OCI-LY1 (cell line): ENCODE measurements at regions not wholly inside any gene's neighbourhood (a gene's known extent, or its start where the extent isn't known, plus 50 kb on each side); places are given as distances from the start of the nearest gene placed in this dataset.

Experiments
- CTCF ChIP-seq: fragments of 200-600 bp; sonication (generic), shearing (Covaris generic); IDR thresholded peaks from 2 replicates; pipeline ENCODE4 v1.5.1; 2017; ENCODE audit warnings: mild to moderate bottlenecking, antibody characterized with exemption, low read length, moderate library complexity, mixed read lengths
- EZH2 ChIP-seq: fragments of 200-600 bp; sonication (generic), shearing (Covaris generic); IDR thresholded peaks from 2 replicates; pipeline ENCODE4 v1.8.0; 2017; ENCODE audit warnings: borderline replicate concordance, mixed run types, mild to moderate bottlenecking, antibody characterized with exemption, low read length, moderate library complexity, mixed read lengths

GRCh38 chrX:74117962-74118902, 185.7 kb upstream of the ZCCHC13 start:
- TF ChIP-seq CTCF (no peak), EZH2 (no peak)
